GM23248 (cell line): ENCODE measurements at regions not wholly inside any gene's neighbourhood (a gene's known extent, or its start where the extent isn't known, plus 50 kb on each side); places are given as distances from the start of the nearest gene placed in this dataset.
"Not testable (repeated sequence)": the region's sequence is repeated elsewhere in the genome, so short reads cannot be mapped to it uniquely, and the experiment has no call there.

Source experiments
- EZH2 ChIP-seq: fragments of 200-600 bp; sonication (generic); IDR thresholded peaks from 2 replicates; pipeline ENCODE4 v1.6.1; 2018; ENCODE audit warnings: antibody characterized with exemption, mild to moderate bottlenecking; ENCODE audit not compliant: insufficient read depth, poor library complexity, severe bottlenecking
- EZH2phosphoT487 ChIP-seq: fragments of 200-600 bp; sonication (generic); IDR thresholded peaks from 2 replicates; pipeline ENCODE4 v1.6.1; 2018; ENCODE audit warnings: antibody characterized with exemption, moderate library complexity, mild to moderate bottlenecking, low read depth; ENCODE audit not compliant: insufficient read depth

- TF ChIP-seq EZH2phosphoT487, EZH2: not testable (repeated sequence)
Measured at GRCh38 chr2:61723364-61723763, 130.5 kb downstream of the FAM161A start.
